H1 (cell line): ENCODE measurements at regions not wholly inside any gene's neighbourhood (a gene's known extent, or its start where the extent isn't known, plus 50 kb on each side); places are given as distances from the start of the nearest gene placed in this dataset.

Experiments used
- ATF2 ChIP-seq: IDR thresholded peaks from 2 replicates; pipeline ENCODE4 v1.6.1; 2012; ENCODE audit warnings: low read length, inconsistent platforms
- CTCF ChIP-seq, 3 experiments: IDR thresholded peaks; 1 replicate in 2 of 3; 2 replicates in 1 of 3; pipeline versions ENCODE4 v1.5.1 to v1.6.1; 2011; ENCODE audit warnings: low read length in 3 of 3, mild to moderate bottlenecking in 3 of 3, inconsistent platforms in 2 of 3, low read depth in 1 of 3, moderate library complexity in 1 of 3; ENCODE audit not compliant: insufficient read depth in 1 of 3; ENCODE audit errors: control extremely low read depth in 1 of 3
- EP300 ChIP-seq, 2 experiments: IDR thresholded peaks; 1 replicate in 1 of 2; 2 replicates in 1 of 2; pipeline ENCODE4 v1.6.1; 2011 to 2012; ENCODE audit warnings: low read depth in 2 of 2, low read length in 2 of 2, mild to moderate bottlenecking in 2 of 2, borderline replicate concordance in 1 of 2, inconsistent platforms in 1 of 2, moderate library complexity in 1 of 2
- PHF8 ChIP-seq: fragments of 200-600 bp; sonication (generic); conservative IDR thresholded peaks from 2 replicates; pipeline ENCODE4 v1.7.1; 2012; ENCODE audit warnings: low read depth, mild to moderate bottlenecking, inconsistent platforms, low read length, moderate library complexity
- SP1 ChIP-seq: IDR thresholded peaks from 2 replicates; pipeline ENCODE4 v1.6.1; 2011; ENCODE audit warnings: low read depth, low read length

- TF ChIP-seq ATF2 (no peak), CTCF (IDR thresholded peaks at IDR 0.05; ENCODE audit: control extremely low read depth in 1 of 3, insufficient read depth in 1 of 3, low read depth in 1 of 3, low read length in 3 of 3) (peak; percentile 81 to 93 (median 86)), PHF8 (no peak), EP300 (IDR thresholded peaks at IDR 0.05; ENCODE audit: borderline replicate concordance in 1 of 2, low read depth in 2 of 2, low read length in 2 of 2) (no peak), SP1 (no peak)
Measured at GRCh38 chr11:116605543-116606459, 167.0 kb downstream of the BUD13 start (continued).
